MM.1S (cell line): ENCODE measurements at regions not wholly inside any gene's neighbourhood (a gene's known extent, or its start where the extent isn't known, plus 50 kb on each side); places are given as distances from the start of the nearest gene placed in this dataset.

Experiments
- CTCF ChIP-seq: fragments of 300-600 bp; sonication (generic); IDR thresholded peaks from 2 replicates; pipeline ENCODE4 v1.5.1; 2016; ENCODE audit warnings: antibody characterized with exemption, low read length, mixed read lengths
- EZH2 ChIP-seq: fragments of 300-600 bp; sonication (generic); optimal IDR thresholded peaks from 2 replicates; pipeline ENCODE3; 2017; ENCODE audit warnings: low read depth, mild to moderate bottlenecking, antibody characterized with exemption, low read length, mixed read lengths

- TF ChIP-seq CTCF = no peak
- no peak for TF ChIP-seq EZH2
Observed at GRCh38 chr2:101644842-101645383, 52.6 kb upstream of the MAP4K4 start.
